Retinal pigment epithelial cell (primary cell): ENCODE measurements at regions not wholly inside any gene's neighbourhood (a gene's known extent, or its start where the extent isn't known, plus 50 kb on each side); places are given as distances from the start of the nearest gene placed in this dataset.

Experiments
- DNase-seq: peaks from one replicate; pipeline ENCODE4 v3.0.0-alpha.2; 2010; ENCODE audit warnings: low read depth
- H3K4me3 ChIP-seq: 2 replicates; pipeline ENCODE4 v1.5.1; 2011; ENCODE audit warnings: mild to moderate bottlenecking, low read length, control low read depth, moderate library complexity
- CTCF ChIP-seq: conservative IDR thresholded peaks from 2 replicates; pipeline ENCODE4 v1.5.1; 2011; ENCODE audit warnings: low read depth, low read length, control low read depth, inconsistent platforms

- peak; percentile 36 for TF ChIP-seq CTCF
- no peak for DNase-seq
- no peak overlapping the region for H3K4me3 ChIP-seq
Measured at GRCh38 chrX:15146515-15146914, 123.4 kb downstream of the ASB9 start.

- no peak for DNase-seq
- no peak overlapping the region for H3K4me3 ChIP-seq
- TF ChIP-seq CTCF = no peak
Measured at GRCh38 chrX:15143825-15144121, 126.1 kb downstream of the ASB9 start.

- no peak overlapping the region for H3K4me3 ChIP-seq
- peak; percentile 73 for TF ChIP-seq CTCF
- no peak for DNase-seq
Measured at GRCh38 chrX:15143050-15143824, 126.6 kb downstream of the ASB9 start.

- no peak for DNase-seq
- no peak overlapping the region for H3K4me3 ChIP-seq
- TF ChIP-seq CTCF = no peak
Measured at GRCh38 chrX:15142084-15142715, 127.7 kb downstream of the ASB9 start.

GRCh38 chrX:15136795-15137194 lies 133.1 kb downstream of the ASB9 start:
- no peak overlapping the region for H3K4me3 ChIP-seq
- DNase-seq = no peak
- no peak for TF ChIP-seq CTCF

- H3K4me3 ChIP-seq = no peak overlapping the region
- no peak for DNase-seq
- TF ChIP-seq CTCF = no peak
Measured at GRCh38 chrX:15129412-15129811, 140.5 kb downstream of the ASB9 start.

- H3K4me3 ChIP-seq = no peak overlapping the region
- no peak for TF ChIP-seq CTCF
- no peak for DNase-seq
Measured at GRCh38 chrX:15128861-15129260, 141.0 kb downstream of the ASB9 start.
